Skeletal muscle satellite cell (primary cell): ENCODE measurements at regions not wholly inside any gene's neighbourhood (a gene's known extent, or its start where the extent isn't known, plus 50 kb on each side); places are given as distances from the start of the nearest gene placed in this dataset.

Source experiments
- H3K27me3 ChIP-seq: 2 replicates; pipeline ENCODE4 v1.7.0; 2013; ENCODE audit warnings: low read length; ENCODE audit not compliant: control insufficient read depth, insufficient read depth
- H3K36me3 ChIP-seq: 2 replicates; pipeline ENCODE4 v1.7.0; 2013; ENCODE audit warnings: mild to moderate bottlenecking, control low read depth, low read length; ENCODE audit not compliant: insufficient read depth
- H3K4me1 ChIP-seq: 2 replicates; pipeline ENCODE4 v1.7.0; 2013; ENCODE audit warnings: low read length; ENCODE audit not compliant: control insufficient read depth, insufficient read depth
- H3K4me2 ChIP-seq: 2 replicates; pipeline ENCODE4 v1.7.0; 2013; ENCODE audit warnings: mild to moderate bottlenecking, low read length
- H3K4me3 ChIP-seq: 2 replicates; pipeline ENCODE4 v1.7.0; 2013; ENCODE audit warnings: low read length
- H3K9ac ChIP-seq: 2 replicates; pipeline ENCODE4 v1.7.0; 2013; ENCODE audit warnings: mild to moderate bottlenecking, low read depth, low read length, moderate library complexity
- H3K9me3 ChIP-seq: replicated peaks from 2 replicates; pipeline ENCODE4 v1.7.0; 2013; ENCODE audit warnings: mild to moderate bottlenecking, control low read depth, low read length

- Histone ChIP-seq H3K36me3 (no peaks in the 10 kb centered on the region), H3K4me3 (no peak overlapping the region), H3K9me3 (peaks cover 6% of the 10 kb centered on the region), H3K9ac (no peak overlapping the region), H3K4me1 (no peaks in the 10 kb centered on the region), H3K27me3 (no peaks in the 10 kb centered on the region), H3K4me2 (no peak overlapping the region)
Measured at GRCh38 chr20:48096957-48097890, 311.9 kb upstream of the SULF2 start.

GRCh38 chr20:48096212-48096875, 311.1 kb upstream of the SULF2 start:
- Histone ChIP-seq H3K27me3 (no peaks in the 10 kb centered on the region), H3K9ac (no peak overlapping the region), H3K4me3 (no peak overlapping the region), H3K4me1 (no peaks in the 10 kb centered on the region), H3K36me3 (no peaks in the 10 kb centered on the region), H3K9me3 (peaks cover 6% of the 10 kb centered on the region), H3K4me2 (no peak overlapping the region)

- Histone ChIP-seq H3K27me3 (no peaks in the 10 kb centered on the region), H3K36me3 (no peaks in the 10 kb centered on the region), H3K4me2 (no peak overlapping the region), H3K4me3 (no peak overlapping the region), H3K4me1 (no peaks in the 10 kb centered on the region), H3K9me3 (peaks cover 6% of the 10 kb centered on the region), H3K9ac (no peak overlapping the region)
Measured at GRCh38 chr20:48094944-48095343, 309.7 kb upstream of the SULF2 start.

GRCh38 chr20:48094196-48094749, 309.0 kb upstream of the SULF2 start:
- Histone ChIP-seq H3K4me1 (no peaks in the 10 kb centered on the region), H3K27me3 (no peaks in the 10 kb centered on the region), H3K4me2 (no peak overlapping the region), H3K4me3 (no peak overlapping the region), H3K36me3 (no peaks in the 10 kb centered on the region), H3K9ac (no peak overlapping the region), H3K9me3 (peaks cover 8% of the 10 kb centered on the region)

GRCh38 chr20:48092596-48093280, 307.5 kb upstream of the SULF2 start:
- H3K9ac ChIP-seq: no peak overlapping the region
- no peaks in the 10 kb centered on the region for H3K27me3 ChIP-seq
- H3K4me1 ChIP-seq: no peaks in the 10 kb centered on the region
- no peak overlapping the region for H3K4me3 ChIP-seq
- H3K4me2 ChIP-seq: no peak overlapping the region
- H3K36me3 ChIP-seq: no peaks in the 10 kb centered on the region
- H3K9me3 ChIP-seq: peaks cover 8% of the 10 kb centered on the region

GRCh38 chr20:48090784-48091183, 305.5 kb upstream of the SULF2 start:
- Histone ChIP-seq H3K4me2 (no peak overlapping the region), H3K27me3 (no peaks in the 10 kb centered on the region), H3K4me1 (no peaks in the 10 kb centered on the region), H3K9me3 (peaks cover 2% of the 10 kb centered on the region), H3K36me3 (no peaks in the 10 kb centered on the region), H3K9ac (no peak overlapping the region), H3K4me3 (no peak overlapping the region)

GRCh38 chr20:48090314-48090713, 305.0 kb upstream of the SULF2 start:
- Histone ChIP-seq H3K27me3 (no peaks in the 10 kb centered on the region), H3K9ac (no peak overlapping the region), H3K4me3 (no peak overlapping the region), H3K9me3 (peaks cover 2% of the 10 kb centered on the region), H3K4me1 (no peaks in the 10 kb centered on the region), H3K4me2 (no peak overlapping the region), H3K36me3 (no peaks in the 10 kb centered on the region)

GRCh38 chr20:48080583-48080982, 295.3 kb upstream of the SULF2 start:
- Histone ChIP-seq H3K36me3 (no peaks in the 10 kb centered on the region), H3K27me3 (no peaks in the 10 kb centered on the region), H3K9me3 (no peaks in the 10 kb centered on the region), H3K4me1 (no peaks in the 10 kb centered on the region), H3K9ac (no peak overlapping the region), H3K4me3 (no peak overlapping the region), H3K4me2 (no peak overlapping the region)

GRCh38 chr20:48079028-48079427, 293.7 kb upstream of the SULF2 start:
- Histone ChIP-seq H3K4me2 (no peak overlapping the region), H3K9ac (no peak overlapping the region), H3K27me3 (no peaks in the 10 kb centered on the region), H3K9me3 (no peaks in the 10 kb centered on the region), H3K4me3 (no peak overlapping the region), H3K4me1 (no peaks in the 10 kb centered on the region), H3K36me3 (no peaks in the 10 kb centered on the region)

GRCh38 chr20:48076747-48077146, 291.5 kb upstream of the SULF2 start:
- H3K4me3 ChIP-seq: no peak overlapping the region
- no peaks in the 10 kb centered on the region for H3K4me1 ChIP-seq
- no peak overlapping the region for H3K9ac ChIP-seq
- no peaks in the 10 kb centered on the region for H3K9me3 ChIP-seq
- H3K27me3 ChIP-seq: no peaks in the 10 kb centered on the region
- H3K36me3 ChIP-seq: no peaks in the 10 kb centered on the region
- H3K4me2 ChIP-seq: no peak overlapping the region

GRCh38 chr20:48076247-48076646, 291.0 kb upstream of the SULF2 start:
- H3K27me3 ChIP-seq: no peaks in the 10 kb centered on the region

More at GRCh38 chr20:48076247-48076646, 291.0 kb upstream of the SULF2 start:
- Histone ChIP-seq H3K4me1 (no peaks in the 10 kb centered on the region), H3K9ac (no peak overlapping the region), H3K36me3 (no peaks in the 10 kb centered on the region), H3K4me3 (no peak overlapping the region), H3K4me2 (no peak overlapping the region), H3K9me3 (no peaks in the 10 kb centered on the region)
